ENCODE measurements at regions not wholly inside any gene's neighbourhood (a gene's known extent, or its start where the extent isn't known, plus 50 kb on each side); places are given as distances from the start of the nearest gene placed in this dataset.
"Not testable (repeated sequence)": the region's sequence is repeated elsewhere in the genome, so short reads cannot be mapped to it uniquely, and the experiment has no call there.

GRCh38 chr7:106568680-106569499 lies 92.1 kb downstream of the CCDC71L start:
- Histone ChIP-seq H3K4me1 (peaks cover 0 to 8% (median 0%) of the 10 kb centered on the region in 3 donors), H3K27me3 (no peaks in the 10 kb centered on the region), H3K36me3 (no peaks in the 10 kb centered on the region), H3K9me3 (no peaks in the 10 kb centered on the region), H3K4me3 (no peak overlapping the region), H3K27ac (no peak overlapping the region)
- 45 to 53% methylated on average over 4 of the region's 4 CpGs for WGBS, 2 donors
- TF ChIP-seq POLR2A (IDR thresholded peaks at IDR 0.05), result no peak
- intact Hi-C loops (cut with DNase I), result no loop called here
- no peak for DNase-seq

GRCh38 chr7:106568002-106568679 lies 92.8 kb downstream of the CCDC71L start:
- Histone ChIP-seq H3K4me1 (peaks cover 0 to 8% (median 0%) of the 10 kb centered on the region in 3 donors), H3K27me3 (no peaks in the 10 kb centered on the region), H3K27ac (no peak overlapping the region), H3K4me3 (no peak overlapping the region), H3K9me3 (no peaks in the 10 kb centered on the region), H3K36me3 (no peaks in the 10 kb centered on the region)
- no peak for DNase-seq
- TF ChIP-seq POLR2A (IDR thresholded peaks at IDR 0.05), result no peak
- no peak for TF ChIP-seq CTCF (IDR thresholded peaks at IDR 0.05)
- 42 to 45% methylated on average over 2 of the region's 2 CpGs for WGBS, 2 donors
- intact Hi-C loops (cut with DNase I), result no loop called here

GRCh38 chr7:106567204-106568001 lies 93.6 kb downstream of the CCDC71L start:
- DNase-seq; H3K27ac ChIP-seq; intact Hi-C loops (cut with DNase I); H3K36me3 ChIP-seq; H3K4me1 ChIP-seq; H3K27me3 ChIP-seq; H3K4me3 ChIP-seq; H3K9me3 ChIP-seq: not testable (repeated sequence)
- 84 to 88% methylated on average over 15 of the region's 15 CpGs for WGBS, 2 donors

GRCh38 chr7:106566672-106567071 lies 94.3 kb downstream of the CCDC71L start:
- DNase-seq, result no peak
- intact Hi-C loops (cut with DNase I), result no loop called here
- peaks cover 0 to 8% (median 0%) of the 10 kb centered on the region in 3 donors for H3K4me1 ChIP-seq
- H3K9me3 ChIP-seq, result no peaks in the 10 kb centered on the region
- H3K27ac ChIP-seq, result no peak overlapping the region
- no peaks in the 10 kb centered on the region for H3K27me3 ChIP-seq
- H3K36me3 ChIP-seq, result no peaks in the 10 kb centered on the region
- WGBS, 2 donors, result 68 to 81% methylated on average over 2 of the region's 2 CpGs
- TF ChIP-seq CTCF (IDR thresholded peaks at IDR 0.05) (no peak), POLR2A (IDR thresholded peaks at IDR 0.05) (no peak)
- H3K4me3 ChIP-seq, result no peak overlapping the region

- DNase-seq, result no peak
- TF ChIP-seq POLR2A (IDR thresholded peaks at IDR 0.05) (no peak), CTCF (IDR thresholded peaks at IDR 0.05) (no peak)
- intact Hi-C loops (cut with DNase I), result no loop called here
- Histone ChIP-seq H3K27me3 (no peaks in the 10 kb centered on the region), H3K4me1 (peaks cover 0 to 8% (median 0%) of the 10 kb centered on the region in 3 donors), H3K27ac (no peak overlapping the region), H3K36me3 (no peaks in the 10 kb centered on the region), H3K9me3 (no peaks in the 10 kb centered on the region), H3K4me3 (no peak overlapping the region)
- WGBS, 2 donors, result 75 to 83% methylated on average over 6 of the region's 6 CpGs
These were observed 94.8 kb downstream of the CCDC71L start for GRCh38 chr7:106566196-106566595.

- no peak for TF ChIP-seq POLR2A (IDR thresholded peaks at IDR 0.05)
- no peak for TF ChIP-seq CTCF (IDR thresholded peaks at IDR 0.05)
These were observed 95.5 kb downstream of the CCDC71L start for GRCh38 chr7:106565428-106565827.

More at GRCh38 chr7:106565428-106565827, 95.5 kb downstream of the CCDC71L start:
- Histone ChIP-seq H3K4me1 (peaks cover 0 to 8% (median 0%) of the 10 kb centered on the region in 3 donors), H3K9me3 (no peaks in the 10 kb centered on the region), H3K4me3 (no peak overlapping the region), H3K36me3 (no peaks in the 10 kb centered on the region), H3K27me3 (no peaks in the 10 kb centered on the region), H3K27ac (no peak overlapping the region)
- WGBS, 2 donors, result 83 to 95% methylated on average over 1 of the region's 1 CpG
- intact Hi-C loops (cut with DNase I), result no loop called here
- DNase-seq, result no peak
